HL-60 (cell line): ENCODE measurements at regions not wholly inside any gene's neighbourhood (a gene's known extent, or its start where the extent isn't known, plus 50 kb on each side); places are given as distances from the start of the nearest gene placed in this dataset.

Source experiments
- CTCF ChIP-seq: IDR thresholded peaks from one replicate; pipeline ENCODE4 v1.5.1; 2011; ENCODE audit warnings: low read length, control low read depth, inconsistent platforms; ENCODE audit not compliant: insufficient read depth
- POLR2AphosphoS5 ChIP-seq: IDR thresholded peaks from 2 replicates; pipeline ENCODE4 v1.6.1; 2012; ENCODE audit warnings: low read depth
- REST ChIP-seq: IDR thresholded peaks from 2 replicates; pipeline ENCODE4 v1.6.1; 2012; ENCODE audit warnings: low read depth; ENCODE audit not compliant: insufficient replicate concordance
- SPI1 ChIP-seq: IDR thresholded peaks from 2 replicates; pipeline ENCODE4 v1.6.1; 2012; ENCODE audit warnings: low read depth, mild to moderate bottlenecking, borderline replicate concordance

- TF ChIP-seq CTCF (no peak), POLR2AphosphoS5 (no peak), REST (no peak), SPI1 (no peak)
These were observed 82.0 kb upstream of the ACSL1 start for GRCh38 chr4:184907810-184908209.
